Uterus (tissue), 2 donors: ENCODE measurements at regions not wholly inside any gene's neighbourhood (a gene's known extent, or its start where the extent isn't known, plus 50 kb on each side); places are given as distances from the start of the nearest gene placed in this dataset.

Source experiments
- POLR2A ChIP-seq, 2 donors: fragments of 450-650 bp; IDR thresholded peaks; one replicate each; pipeline ENCODE4 v1.6.1; 2016; ENCODE audit warnings: antibody characterized with exemption in 2 of 2, mild to moderate bottlenecking in 1 of 2, moderate library complexity in 1 of 2
- TF ChIP-seq, protein P1 (sequence below), 4 experiments: fragments of 200-600 bp in 2 of 4; fragments of 450-650 bp in 2 of 4; sonication (generic) in 2 of 4; IDR thresholded peaks; one replicate each; pipeline ENCODE4 v1.5.1; 2016 to 2019; ENCODE audit warnings: antibody characterized with exemption in 4 of 4, mild to moderate bottlenecking in 2 of 4, moderate library complexity in 1 of 4

DNA sequence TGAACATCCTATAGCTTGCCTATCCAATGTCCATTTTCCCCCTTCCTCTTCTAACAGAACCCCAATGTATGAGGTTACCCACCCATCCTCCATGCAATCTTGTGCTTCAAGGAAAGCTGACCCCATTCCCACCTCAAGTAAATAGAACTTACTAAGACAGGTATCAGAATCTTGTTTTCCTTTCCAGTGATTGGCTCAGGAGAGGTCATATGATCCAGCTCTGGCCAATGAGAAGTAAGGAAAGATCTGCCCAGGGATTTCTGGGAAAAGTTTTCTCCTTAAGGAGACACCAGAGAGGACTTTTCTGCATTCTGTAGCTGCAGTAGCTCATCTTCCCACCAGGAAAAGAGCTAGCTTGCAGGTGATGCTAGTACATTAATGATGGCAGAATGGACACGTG lies 341.8 kb upstream of the ZFP64 start:
- TF ChIP-seq, protein P1, sequence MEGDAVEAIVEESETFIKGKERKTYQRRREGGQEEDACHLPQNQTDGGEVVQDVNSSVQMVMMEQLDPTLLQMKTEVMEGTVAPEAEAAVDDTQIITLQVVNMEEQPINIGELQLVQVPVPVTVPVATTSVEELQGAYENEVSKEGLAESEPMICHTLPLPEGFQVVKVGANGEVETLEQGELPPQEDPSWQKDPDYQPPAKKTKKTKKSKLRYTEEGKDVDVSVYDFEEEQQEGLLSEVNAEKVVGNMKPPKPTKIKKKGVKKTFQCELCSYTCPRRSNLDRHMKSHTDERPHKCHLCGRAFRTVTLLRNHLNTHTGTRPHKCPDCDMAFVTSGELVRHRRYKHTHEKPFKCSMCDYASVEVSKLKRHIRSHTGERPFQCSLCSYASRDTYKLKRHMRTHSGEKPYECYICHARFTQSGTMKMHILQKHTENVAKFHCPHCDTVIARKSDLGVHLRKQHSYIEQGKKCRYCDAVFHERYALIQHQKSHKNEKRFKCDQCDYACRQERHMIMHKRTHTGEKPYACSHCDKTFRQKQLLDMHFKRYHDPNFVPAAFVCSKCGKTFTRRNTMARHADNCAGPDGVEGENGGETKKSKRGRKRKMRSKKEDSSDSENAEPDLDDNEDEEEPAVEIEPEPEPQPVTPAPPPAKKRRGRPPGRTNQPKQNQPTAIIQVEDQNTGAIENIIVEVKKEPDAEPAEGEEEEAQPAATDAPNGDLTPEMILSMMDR (IDR thresholded peaks at IDR 0.05) = no peak
- TF ChIP-seq POLR2A (IDR thresholded peaks at IDR 0.05) = no peak
